ENCODE measurements at regions not wholly inside any gene's neighbourhood (a gene's known extent, or its start where the extent isn't known, plus 50 kb on each side); places are given as distances from the start of the nearest gene placed in this dataset.
"Not testable (repeated sequence)": the region's sequence is repeated elsewhere in the genome, so short reads cannot be mapped to it uniquely, and the experiment has no call there.

DNA sequence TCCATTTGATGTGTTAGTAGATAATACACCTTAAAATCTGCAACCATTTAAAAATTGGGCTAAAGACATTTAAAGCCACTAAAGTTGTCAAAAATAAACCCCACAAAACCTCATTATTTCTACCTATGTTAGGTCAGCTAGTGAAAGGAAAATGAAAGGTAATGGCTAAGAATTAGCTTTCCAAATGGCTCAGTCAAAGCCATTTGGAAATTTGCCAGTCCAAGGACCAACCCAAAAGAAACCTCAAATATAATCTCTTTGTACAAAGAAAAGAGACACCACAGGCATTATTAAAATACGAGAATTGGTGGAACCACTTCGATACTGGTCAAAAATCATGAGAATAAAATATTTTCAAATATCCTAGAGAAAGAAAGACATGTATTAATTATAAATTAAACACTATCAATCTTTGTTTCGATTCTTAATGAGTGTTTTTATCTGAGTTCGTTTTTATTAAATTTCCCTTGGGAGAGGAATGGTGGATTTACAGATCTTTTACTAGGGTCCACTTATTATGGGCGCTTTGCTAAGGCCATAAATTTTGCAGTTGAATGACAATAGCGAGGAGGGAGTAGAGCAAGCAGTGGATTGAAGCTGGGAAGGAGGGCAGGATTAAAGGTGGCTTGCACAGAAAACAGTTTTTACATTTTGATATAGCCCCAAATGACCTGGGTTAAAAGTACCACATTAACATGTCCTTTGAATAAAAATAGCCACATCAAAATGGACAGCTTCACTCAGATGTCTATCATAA, 116.8 kb upstream of the SHB start:
- DNase-seq (ENCODE audit: low read depth): no peak

- DNase-seq (ENCODE audit: low read depth): no peak
Observed at GRCh38 chr9:38183994-38184568, 115.1 kb upstream of the SHB start.

DNA sequence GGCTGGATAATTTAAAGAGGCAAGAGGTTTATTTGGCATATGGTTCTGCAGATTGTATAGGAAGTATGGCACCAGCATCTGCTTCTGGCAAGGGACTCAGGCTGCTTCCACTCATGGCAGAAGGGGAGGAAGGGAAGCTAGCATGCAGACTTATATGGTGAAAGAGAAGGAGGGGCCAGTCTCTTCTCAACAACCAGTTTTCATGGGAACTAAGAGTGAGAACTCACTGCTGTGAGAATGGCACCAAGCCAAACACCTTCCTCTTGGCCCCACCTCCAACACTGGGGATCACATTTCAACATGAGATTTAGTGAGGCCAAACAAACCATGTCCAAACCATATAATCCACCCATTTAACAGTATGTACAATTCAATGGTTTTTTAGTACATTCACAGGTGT, 113.3 kb upstream of the SHB start:
- no peak for DNase-seq (ENCODE audit: low read depth)

- DNase-seq (ENCODE audit: low read depth): no peak
Observed at GRCh38 chr9:38181866-38182265, 112.8 kb upstream of the SHB start.

DNA sequence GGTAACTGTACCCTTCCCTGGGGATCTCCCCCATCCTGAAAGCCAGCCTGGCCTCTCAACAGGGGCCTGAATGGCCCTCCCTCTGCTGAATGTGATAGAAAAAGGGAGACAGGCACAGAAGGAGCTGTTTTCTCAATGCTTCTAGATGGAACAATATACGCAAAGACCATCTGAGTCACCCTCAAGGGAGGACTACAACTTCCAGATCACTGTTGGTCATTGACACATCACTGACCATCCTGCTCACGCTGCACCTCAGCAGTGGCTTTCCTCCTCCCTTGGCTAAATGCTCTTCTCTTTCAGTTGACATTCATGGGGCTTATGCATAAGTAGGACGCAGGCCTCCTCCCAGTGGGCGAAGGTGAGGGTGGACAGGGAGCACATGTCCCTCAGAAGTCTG, 112.2 kb upstream of the SHB start:
- no peak for DNase-seq (ENCODE audit: low read depth)

GRCh38 chr9:38180656-38181055, 111.6 kb upstream of the SHB start:
- no peak for DNase-seq (ENCODE audit: low read depth)

GRCh38 chr9:38179965-38180364, 110.9 kb upstream of the SHB start:
- no peak for DNase-seq (ENCODE audit: low read depth)

- DNase-seq (ENCODE audit: low read depth): no peak
Observed at GRCh38 chr9:38178237-38178636, 109.2 kb upstream of the SHB start.

DNA sequence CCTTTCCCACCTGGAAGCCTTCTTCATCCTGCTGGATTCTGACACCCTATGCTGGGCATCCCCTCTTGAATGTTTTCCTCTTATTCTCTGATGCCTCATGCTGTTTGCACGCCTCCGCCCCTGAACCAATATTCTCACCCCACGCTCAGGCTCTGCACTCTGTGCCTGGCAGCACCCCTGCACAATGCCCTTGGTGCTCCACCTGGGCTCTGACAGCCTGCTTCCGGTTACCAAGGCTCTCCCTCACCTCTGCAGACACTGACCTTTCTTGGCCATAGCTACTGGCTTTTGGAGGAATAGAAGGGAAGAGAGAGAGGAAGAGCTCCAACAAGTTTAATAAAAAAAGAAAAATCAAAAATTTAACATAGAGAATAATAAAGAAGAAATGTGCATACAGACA, 108.7 kb upstream of the SHB start:
- no peak for DNase-seq (ENCODE audit: low read depth)

- no peak for DNase-seq (ENCODE audit: low read depth)
Observed at GRCh38 chr9:38176251-38176650, 107.2 kb upstream of the SHB start.

- no peak for DNase-seq (ENCODE audit: low read depth)
Observed at GRCh38 chr9:38175423-38175822, 106.4 kb upstream of the SHB start.

GRCh38 chr9:38172586-38172985, 103.6 kb upstream of the SHB start:
- DNase-seq (ENCODE audit: low read depth): no peak

DNA sequence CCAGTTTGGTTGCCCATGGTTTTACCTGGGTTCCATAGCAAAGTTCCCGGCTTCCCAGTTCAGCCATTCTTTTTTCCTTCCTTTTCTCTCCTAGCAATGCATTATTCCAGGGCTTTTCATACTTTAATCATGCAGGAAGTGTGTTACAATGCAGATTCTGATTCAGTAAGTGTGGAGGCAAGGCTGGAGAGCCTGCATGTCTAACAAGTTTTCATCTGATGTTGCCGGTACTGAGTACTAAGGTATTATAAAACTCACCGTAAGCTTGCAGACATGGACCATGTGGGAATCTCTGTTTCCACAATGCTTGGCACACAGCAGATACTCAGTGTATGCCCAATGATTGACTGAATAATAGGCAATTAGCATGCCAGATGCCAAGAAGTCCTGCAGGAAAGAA, 102.9 kb upstream of the SHB start:
- DNase-seq (ENCODE audit: low read depth): no peak

DNA sequence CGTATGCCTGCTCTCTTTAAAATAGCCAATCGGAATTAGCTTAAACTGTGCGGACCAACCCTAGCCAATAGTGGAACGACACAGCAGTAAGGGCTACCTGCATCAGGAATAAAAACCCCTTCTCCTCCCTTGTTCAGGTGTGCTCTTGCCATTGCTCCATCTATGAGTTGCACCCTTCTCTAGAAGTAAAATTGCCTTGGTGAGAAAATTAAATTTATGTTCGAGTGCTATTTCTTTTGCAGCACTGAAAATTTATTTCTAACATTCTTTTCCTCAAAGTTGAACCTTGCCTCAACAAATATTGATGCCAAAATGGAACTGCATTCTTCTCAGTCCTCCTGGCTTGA, 102.5 kb upstream of the SHB start:
- DNase-seq (ENCODE audit: low read depth): no peak

- DNase-seq (ENCODE audit: low read depth): not testable (repeated sequence)
Observed at GRCh38 chr9:38170763-38171537, 101.9 kb upstream of the SHB start.

DNA sequence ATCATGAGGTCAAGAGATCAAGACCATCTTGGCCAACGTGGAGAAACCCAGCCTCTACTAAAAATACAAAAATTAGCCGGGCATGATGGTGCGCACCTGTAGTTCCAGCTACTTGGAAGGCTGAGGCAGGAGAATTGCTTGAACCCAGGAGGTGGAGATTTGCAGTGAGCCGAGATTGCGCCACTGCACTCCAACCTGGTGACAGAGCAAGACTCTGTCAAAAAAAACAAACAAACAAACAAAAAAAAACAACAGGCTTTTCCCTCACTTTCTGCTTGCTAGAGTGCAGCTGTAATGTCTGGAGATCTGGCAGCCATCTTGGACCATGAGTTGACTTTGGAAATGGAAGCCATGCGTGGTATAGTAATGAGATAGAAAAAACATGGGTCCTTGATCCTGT, 101.1 kb upstream of the SHB start:
- DNase-seq (ENCODE audit: low read depth): not testable (repeated sequence)

- DNase-seq (ENCODE audit: low read depth): no peak
Observed at GRCh38 chr9:38166501-38166900, 97.5 kb upstream of the SHB start.

GRCh38 chr9:38164659-38165221, 95.7 kb upstream of the SHB start:
- no peak for DNase-seq (ENCODE audit: low read depth)

DNA sequence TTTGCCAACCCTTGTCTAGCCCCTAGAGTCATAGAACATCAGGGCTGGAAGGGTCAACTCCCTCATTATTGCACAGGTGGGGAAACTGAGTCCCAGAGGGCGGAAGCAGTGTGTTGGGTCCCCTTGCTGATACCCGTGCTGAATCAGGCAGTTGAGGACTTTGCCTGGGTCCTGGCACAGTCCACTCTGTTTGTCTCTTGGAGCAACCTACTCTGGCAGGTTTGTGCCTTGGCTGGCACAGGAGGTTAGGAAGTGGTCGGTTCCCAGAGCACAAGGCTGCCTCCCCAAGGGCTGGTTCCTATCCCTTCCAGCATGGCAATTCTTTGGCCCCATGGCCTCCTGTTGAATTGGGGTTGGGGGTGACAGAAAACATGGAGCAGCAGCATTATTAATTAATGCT, 94.5 kb upstream of the SHB start:
- no peak for DNase-seq (ENCODE audit: low read depth)

- DNase-seq (ENCODE audit: low read depth): no peak
Observed at GRCh38 chr9:38162332-38163211, 93.5 kb upstream of the SHB start.

- no peak for DNase-seq (ENCODE audit: low read depth)
Observed at GRCh38 chr9:38160613-38161215, 91.7 kb upstream of the SHB start.

DNA sequence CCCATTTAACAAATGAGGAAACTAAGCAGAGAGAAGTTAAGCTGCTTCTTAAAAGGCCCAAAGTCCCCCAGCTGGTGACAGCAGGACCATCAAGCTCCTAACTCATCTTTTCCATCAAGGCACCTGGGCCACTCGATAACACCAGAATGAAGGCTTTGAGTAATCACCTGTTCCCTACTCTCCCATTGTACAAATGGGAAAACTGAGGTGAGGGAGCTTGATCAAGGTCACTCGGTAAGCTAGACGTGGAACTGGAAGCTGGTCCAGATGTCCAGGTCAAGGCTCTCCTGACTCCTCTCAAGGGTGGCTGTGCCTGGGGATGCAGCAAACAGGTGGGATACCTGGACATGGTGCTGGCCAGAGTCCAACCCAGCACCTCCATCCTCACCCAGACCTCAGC, 90.6 kb upstream of the SHB start:
- DNase-seq (ENCODE audit: low read depth): no peak

Measured in GM04503 (cell line).